ENCODE measurements at regions not wholly inside any gene's neighbourhood (a gene's known extent, or its start where the extent isn't known, plus 50 kb on each side); places are given as distances from the start of the nearest gene placed in this dataset.

DNA sequence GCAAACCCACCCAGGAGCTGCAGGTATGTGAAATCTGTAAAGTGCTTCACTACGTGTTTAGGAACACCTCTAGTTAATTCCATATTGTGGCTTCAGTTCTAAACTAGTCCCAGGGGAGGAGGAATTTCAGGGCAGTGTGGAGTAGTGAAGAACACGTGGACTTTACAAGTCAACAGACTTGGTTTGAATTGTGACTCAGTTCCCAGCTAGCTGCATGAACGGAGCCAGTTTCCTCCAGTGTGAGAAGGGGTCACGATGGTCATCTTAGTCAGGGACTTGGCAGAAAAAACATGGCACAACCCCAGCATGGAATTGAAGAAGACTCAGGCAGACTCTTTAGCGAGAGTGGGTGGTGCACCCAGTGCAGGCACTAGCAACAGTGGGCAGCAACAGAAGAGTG, 175.7 kb upstream of the UBL3 start:
- Histone ChIP-seq H3K36me3 (ENCODE audit: control insufficient read depth in 1 of 2, insufficient read depth in 2 of 2, low read length in 2 of 2) (no peaks in the 10 kb centered on the region), H3K27ac (ENCODE audit: low read depth, low read length) (no peak overlapping the region), H3K27me3 (ENCODE audit: insufficient read depth, low read length) (no peaks in the 10 kb centered on the region), H2BK12ac (ENCODE audit: low read length) (peak overlapping the region; percentile 27), H3K9me3 (ENCODE audit: insufficient read depth, low read depth, low read length) (no peaks in the 10 kb centered on the region), H2BK5ac (ENCODE audit: low read depth, low read length, poor library complexity) (no peak overlapping the region), H4K91ac (ENCODE audit: low read depth, low read length) (no peak overlapping the region), H3K18ac (ENCODE audit: low read length) (no peak overlapping the region), H3K14ac (ENCODE audit: low read length) (no peak overlapping the region), H3K4me1 (ENCODE audit: control insufficient read depth in 1 of 2, insufficient read depth in 2 of 2, low read length in 2 of 2) (peaks cover 13 to 14% of the 10 kb centered on the region in 2 experiments), H3K79me2 (ENCODE audit: control insufficient read depth, insufficient read depth, low read length, poor library complexity) (peaks cover 5% of the 10 kb centered on the region), H2AK5ac (ENCODE audit: low read length) (no peak overlapping the region), H3K23ac (ENCODE audit: low read length) (no peak overlapping the region), H2BK120ac (ENCODE audit: insufficient read depth, low read length, poor library complexity) (no peak overlapping the region), H3K9ac (ENCODE audit: low read length) (no peak overlapping the region), H3K79me1 (ENCODE audit: low read length) (peaks cover 7% of the 10 kb centered on the region), H3K4ac (ENCODE audit: low read depth, low read length) (no peak overlapping the region), H3K4me3 (ENCODE audit: low read depth, low read length) (no peak overlapping the region), H4K8ac (ENCODE audit: low read depth, low read length) (no peak overlapping the region), H4K12ac (ENCODE audit: low read depth, low read length) (no peak overlapping the region), H2AFZ (ENCODE audit: insufficient read depth, low read length, poor library complexity) (no peak overlapping the region), H3K4me2 (ENCODE audit: low read length) (no peak overlapping the region)
- no peak for DNase-seq
- no CpG with 5 or more reads among the region's 5 CpGs for WGBS (ENCODE audit: extremely low coverage, insufficient coverage, insufficient read length)

DNA sequence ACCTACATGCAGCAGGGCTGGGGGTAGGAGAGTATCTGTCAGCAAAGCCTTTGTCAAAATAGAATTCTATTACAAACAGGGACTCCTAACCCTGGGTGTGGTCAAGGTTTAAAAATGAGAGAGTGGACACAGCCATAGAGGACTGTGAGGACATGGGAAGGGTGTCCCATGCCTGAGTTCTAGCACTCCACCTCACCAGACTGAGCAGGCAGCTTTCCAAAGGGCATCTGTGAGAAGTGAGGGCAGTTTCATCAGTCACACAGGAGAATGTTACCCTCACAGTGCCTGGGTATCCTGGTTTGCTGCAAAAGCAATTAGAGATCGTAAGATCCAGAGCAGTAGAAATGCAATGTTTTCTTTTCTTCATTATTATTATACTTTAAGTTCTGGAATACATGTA, 174.9 kb upstream of the UBL3 start:
- WGBS (ENCODE audit: extremely low coverage, insufficient coverage, insufficient read length), result no CpG with 5 or more reads among the region's 1 CpG
- Histone ChIP-seq H2AFZ (ENCODE audit: insufficient read depth, low read length, poor library complexity) (no peak overlapping the region), H4K8ac (ENCODE audit: low read depth, low read length) (no peak overlapping the region), H3K23ac (ENCODE audit: low read length) (no peak overlapping the region), H2BK120ac (ENCODE audit: insufficient read depth, low read length, poor library complexity) (no peak overlapping the region), H2AK5ac (ENCODE audit: low read length) (no peak overlapping the region), H3K4me1 (ENCODE audit: control insufficient read depth in 1 of 2, insufficient read depth in 2 of 2, low read length in 2 of 2) (peaks cover 16 to 17% of the 10 kb centered on the region in 2 experiments), H3K27me3 (ENCODE audit: insufficient read depth, low read length) (no peaks in the 10 kb centered on the region), H2BK5ac (ENCODE audit: low read depth, low read length, poor library complexity) (no peak overlapping the region), H3K4ac (ENCODE audit: low read depth, low read length) (no peak overlapping the region), H3K36me3 (ENCODE audit: control insufficient read depth in 1 of 2, insufficient read depth in 2 of 2, low read length in 2 of 2) (no peaks in the 10 kb centered on the region), H3K18ac (ENCODE audit: low read length) (no peak overlapping the region), H4K12ac (ENCODE audit: low read depth, low read length) (no peak overlapping the region), H3K27ac (ENCODE audit: low read depth, low read length) (no peak overlapping the region), H3K14ac (ENCODE audit: low read length) (no peak overlapping the region), H3K79me1 (ENCODE audit: low read length) (peaks cover 9% of the 10 kb centered on the region), H3K79me2 (ENCODE audit: control insufficient read depth, insufficient read depth, low read length, poor library complexity) (peaks cover 5% of the 10 kb centered on the region), H3K9ac (ENCODE audit: low read length) (no peak overlapping the region), H3K4me2 (ENCODE audit: low read length) (no peak overlapping the region), H2BK12ac (ENCODE audit: low read length) (no peak overlapping the region), H3K9me3 (ENCODE audit: insufficient read depth, low read depth, low read length) (no peaks in the 10 kb centered on the region), H4K91ac (ENCODE audit: low read depth, low read length) (no peak overlapping the region), H3K4me3 (ENCODE audit: low read depth, low read length) (no peak overlapping the region)
- no peak for DNase-seq

GRCh38 chr13:30024125-30024865, 173.9 kb upstream of the UBL3 start:
- no peak overlapping the region for H2AFZ ChIP-seq (ENCODE audit: insufficient read depth, low read length, poor library complexity)
- peak overlapping the region; percentile 50 for H2BK5ac ChIP-seq (ENCODE audit: low read depth, low read length, poor library complexity)
- peak in 1 of 2 donors; percentile 14 for DNase-seq
- WGBS (ENCODE audit: extremely low coverage, insufficient coverage, insufficient read length), result 100% methylated on average over 1 of the region's 8 CpGs
- H2BK12ac ChIP-seq (ENCODE audit: low read length), result no peak overlapping the region
- H3K4me2 ChIP-seq (ENCODE audit: low read length), result no peak overlapping the region
- H4K91ac ChIP-seq (ENCODE audit: low read depth, low read length), result no peak overlapping the region
- H3K9ac ChIP-seq (ENCODE audit: low read length), result no peak overlapping the region
- no peak overlapping the region for H4K8ac ChIP-seq (ENCODE audit: low read depth, low read length)
- no peaks in the 10 kb centered on the region for H3K36me3 ChIP-seq (ENCODE audit: control insufficient read depth in 1 of 2, insufficient read depth in 2 of 2, low read length in 2 of 2)
- H3K27me3 ChIP-seq (ENCODE audit: insufficient read depth, low read length), result no peaks in the 10 kb centered on the region
- no peak overlapping the region for H2BK120ac ChIP-seq (ENCODE audit: insufficient read depth, low read length, poor library complexity)
- no peak overlapping the region for H3K23ac ChIP-seq (ENCODE audit: low read length)
- H3K4me3 ChIP-seq (ENCODE audit: low read depth, low read length), result no peak overlapping the region
- H3K9me3 ChIP-seq (ENCODE audit: insufficient read depth, low read depth, low read length), result no peaks in the 10 kb centered on the region
- H3K14ac ChIP-seq (ENCODE audit: low read length), result no peak overlapping the region
- H3K79me2 ChIP-seq (ENCODE audit: control insufficient read depth, insufficient read depth, low read length, poor library complexity), result peaks cover 5% of the 10 kb centered on the region
- H3K4me1 ChIP-seq (ENCODE audit: control insufficient read depth in 1 of 2, insufficient read depth in 2 of 2, low read length in 2 of 2), result peaks cover 23 to 25% of the 10 kb centered on the region in 2 experiments
- H3K18ac ChIP-seq (ENCODE audit: low read length), result no peak overlapping the region
- H4K12ac ChIP-seq (ENCODE audit: low read depth, low read length), result no peak overlapping the region
- H3K27ac ChIP-seq (ENCODE audit: low read depth, low read length), result peak overlapping the region; percentile 75
- no peak overlapping the region for H3K4ac ChIP-seq (ENCODE audit: low read depth, low read length)
- H3K79me1 ChIP-seq (ENCODE audit: low read length), result peaks cover 13% of the 10 kb centered on the region
- no peak overlapping the region for H2AK5ac ChIP-seq (ENCODE audit: low read length)

DNA sequence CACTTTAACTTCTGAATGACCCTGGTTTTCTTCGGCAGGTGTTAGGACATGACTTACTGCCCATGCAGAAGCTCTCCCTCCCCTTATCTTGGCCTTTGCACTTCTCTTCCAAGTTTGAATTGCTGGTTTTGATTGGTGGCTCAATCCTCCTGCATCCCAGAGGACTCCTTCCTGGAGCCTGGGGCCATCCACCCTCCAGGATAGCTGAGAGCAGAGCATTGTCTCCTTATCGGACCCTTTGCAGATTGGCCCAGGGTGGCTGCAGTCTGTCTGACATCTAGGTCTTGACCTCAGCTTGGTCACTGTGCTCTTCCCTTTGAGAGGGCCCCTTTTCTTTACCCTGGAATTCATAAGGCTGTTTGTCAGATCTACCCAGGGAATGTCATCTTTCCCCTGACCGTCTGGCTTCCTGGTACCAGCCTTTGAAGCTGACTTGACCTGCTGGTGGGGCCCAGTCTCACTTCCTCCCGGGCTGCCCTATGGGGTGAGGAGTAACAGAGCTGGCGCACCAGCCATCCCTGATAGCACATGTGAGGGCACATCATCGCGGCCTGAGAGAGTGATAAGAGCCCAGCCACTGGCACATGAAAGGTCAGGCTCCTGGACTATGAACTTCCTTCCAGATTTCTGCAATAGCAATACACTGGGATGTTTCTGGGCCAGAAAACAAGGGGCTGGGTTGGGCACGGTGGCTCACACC, 172.9 kb upstream of the UBL3 start:
- Histone ChIP-seq H2AK5ac (ENCODE audit: low read length) (no peak overlapping the region), H2BK5ac (ENCODE audit: low read depth, low read length, poor library complexity) (peak overlapping the region; percentile 50), H3K79me1 (ENCODE audit: low read length) (peaks cover 13% of the 10 kb centered on the region), H3K4me2 (ENCODE audit: low read length) (no peak overlapping the region), H2BK12ac (ENCODE audit: low read length) (peak overlapping the region; percentile 56), H2BK120ac (ENCODE audit: insufficient read depth, low read length, poor library complexity) (peak overlapping the region; percentile 19), H3K4me3 (ENCODE audit: low read depth, low read length) (no peak overlapping the region), H3K27me3 (ENCODE audit: insufficient read depth, low read length) (no peaks in the 10 kb centered on the region), H3K14ac (ENCODE audit: low read length) (no peak overlapping the region), H3K18ac (ENCODE audit: low read length) (no peak overlapping the region), H4K12ac (ENCODE audit: low read depth, low read length) (no peak overlapping the region), H3K79me2 (ENCODE audit: control insufficient read depth, insufficient read depth, low read length, poor library complexity) (peaks cover 5% of the 10 kb centered on the region), H3K4ac (ENCODE audit: low read depth, low read length) (no peak overlapping the region), H3K4me1 (ENCODE audit: control insufficient read depth in 1 of 2, insufficient read depth in 2 of 2, low read length in 2 of 2) (peaks cover 23 to 27% of the 10 kb centered on the region in 2 experiments), H4K8ac (ENCODE audit: low read depth, low read length) (no peak overlapping the region), H3K23ac (ENCODE audit: low read length) (no peak overlapping the region), H3K27ac (ENCODE audit: low read depth, low read length) (peak overlapping the region; percentile 75), H3K9ac (ENCODE audit: low read length) (no peak overlapping the region), H2AFZ (ENCODE audit: insufficient read depth, low read length, poor library complexity) (no peak overlapping the region), H4K91ac (ENCODE audit: low read depth, low read length) (peak overlapping the region; percentile 42), H3K9me3 (ENCODE audit: insufficient read depth, low read depth, low read length) (no peaks in the 10 kb centered on the region), H3K36me3 (ENCODE audit: control insufficient read depth in 1 of 2, insufficient read depth in 2 of 2, low read length in 2 of 2) (no peaks in the 10 kb centered on the region)
- no CpG with 5 or more reads among the region's 8 CpGs for WGBS (ENCODE audit: extremely low coverage, insufficient coverage, insufficient read length)
- DNase-seq, result peak; percentile 78 to 88
